Activated CD8-positive, alpha-beta T cell treated with anti-CD3 and anti-CD28 coated beads for 36 hours (primary cell): ENCODE measurements at regions not wholly inside any gene's neighbourhood (a gene's known extent, or its start where the extent isn't known, plus 50 kb on each side); places are given as distances from the start of the nearest gene placed in this dataset.

Source experiments
- ATAC-seq: fragments of 200-7000 bp; cut with Tn5 transposase; one replicate; pipeline ENCODE4 v1.10.0; 2021; ENCODE audit warnings: mild to moderate bottlenecking, moderate library complexity
- CTCF ChIA-PET: fragments of 350-600 bp; sonication (Branson Sonifier 250); formaldehyde crosslinking; loops from one replicate; lab custom pipeline; 2021; ENCODE audit warnings: antibody characterized with exemption; lab: Charles Lee
- POLR2A ChIA-PET: fragments of 350-600 bp; sonication (Branson Sonifier 250); formaldehyde crosslinking; loops from one replicate; lab custom pipeline; 2021; ENCODE audit warnings: antibody characterized with exemption; lab: Charles Lee
- DNase-seq: peaks from one replicate; pipeline ENCODE4 v3.0.0-alpha.2; 2020
- H3K27ac Mint-ChIP-seq: one replicate; pipeline ENCODE4 v1.8.0; 2021; ENCODE audit warnings: mild to moderate bottlenecking, mixed read lengths
- H3K27me3 Mint-ChIP-seq: one replicate; pipeline ENCODE4 v1.8.0; 2021; ENCODE audit warnings: mixed read lengths
- H3K36me3 Mint-ChIP-seq: one replicate; pipeline ENCODE4 v1.8.0; 2021; ENCODE audit warnings: low read depth, mixed read lengths
- H3K4me1 Mint-ChIP-seq: one replicate; pipeline ENCODE4 v1.8.0; 2021; ENCODE audit warnings: low read depth, mixed read lengths
- H3K4me3 Mint-ChIP-seq: one replicate; pipeline ENCODE4 v1.8.0; 2021; ENCODE audit warnings: mild to moderate bottlenecking, moderate library complexity, mixed read lengths
- H3K9me3 Mint-ChIP-seq: one replicate; pipeline ENCODE4 v1.8.0; 2021; ENCODE audit warnings: mixed read lengths
- intact Hi-C: fragments of 100-400 bp; cut with micrococcal nuclease; formaldehyde crosslinking; loops from one replicate; pipeline ENCODE4 v1.10.0; 2022
- TF ChIP-seq, protein P1 (sequence below): fragments of 200-600 bp; IDR thresholded peaks from one replicate; pipeline ENCODE4 v1.8.0; 2022; ENCODE audit warnings: antibody characterized with exemption, mild to moderate bottlenecking

DNA sequence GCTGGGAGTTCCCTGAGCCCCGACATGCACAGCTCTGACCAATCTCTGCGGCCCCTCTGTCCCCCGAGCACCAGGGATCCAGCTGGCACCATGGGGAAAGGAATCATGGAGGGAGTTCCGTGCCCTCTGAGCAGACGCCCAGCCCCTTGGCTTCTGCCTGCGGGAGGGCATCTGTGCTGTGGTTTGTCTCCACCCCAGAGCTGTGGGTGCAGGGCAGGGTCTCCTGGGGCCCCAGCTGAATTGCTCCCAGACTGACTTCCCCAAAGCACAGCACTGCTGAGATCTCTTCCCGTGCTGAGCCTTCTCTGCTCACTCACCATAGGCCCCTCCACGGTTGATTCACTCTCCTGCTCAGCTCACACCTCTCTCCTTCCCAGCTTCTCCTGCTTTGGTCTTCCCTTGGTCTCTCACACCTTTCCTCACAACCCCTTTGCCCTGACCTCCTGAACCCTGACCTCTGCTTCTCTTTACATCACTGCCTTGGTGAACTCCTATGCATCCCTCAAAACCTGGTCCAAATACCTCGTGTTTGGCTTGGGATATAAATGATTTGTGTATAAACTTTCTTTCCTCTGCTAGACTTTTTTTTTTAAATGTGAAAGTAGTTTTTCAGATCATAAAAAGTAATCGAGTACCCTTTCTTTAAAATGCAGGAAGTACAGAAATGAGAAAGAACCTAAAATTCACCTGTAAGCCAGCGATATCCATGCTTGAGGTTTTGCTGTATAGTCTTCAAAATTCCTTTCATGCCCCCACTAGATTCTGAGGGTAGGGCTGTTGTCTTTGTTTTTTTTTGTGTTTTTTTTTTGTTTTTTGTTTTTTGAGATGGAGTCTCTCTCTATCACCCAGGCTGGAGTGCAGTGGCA is 265.3 kb downstream of the SEC14L1 start:
- Mint-ChIP-seq H3K4me3 (peak overlapping the region; percentile 87), H3K27me3 (no peaks in the 10 kb centered on the region), H3K4me1 (peaks cover 94% of the 10 kb centered on the region), H3K9me3 (no peaks in the 10 kb centered on the region), H3K27ac (peak overlapping the region; percentile 92), H3K36me3 (peaks cover 42% of the 10 kb centered on the region)
- TF ChIP-seq, protein P1, sequence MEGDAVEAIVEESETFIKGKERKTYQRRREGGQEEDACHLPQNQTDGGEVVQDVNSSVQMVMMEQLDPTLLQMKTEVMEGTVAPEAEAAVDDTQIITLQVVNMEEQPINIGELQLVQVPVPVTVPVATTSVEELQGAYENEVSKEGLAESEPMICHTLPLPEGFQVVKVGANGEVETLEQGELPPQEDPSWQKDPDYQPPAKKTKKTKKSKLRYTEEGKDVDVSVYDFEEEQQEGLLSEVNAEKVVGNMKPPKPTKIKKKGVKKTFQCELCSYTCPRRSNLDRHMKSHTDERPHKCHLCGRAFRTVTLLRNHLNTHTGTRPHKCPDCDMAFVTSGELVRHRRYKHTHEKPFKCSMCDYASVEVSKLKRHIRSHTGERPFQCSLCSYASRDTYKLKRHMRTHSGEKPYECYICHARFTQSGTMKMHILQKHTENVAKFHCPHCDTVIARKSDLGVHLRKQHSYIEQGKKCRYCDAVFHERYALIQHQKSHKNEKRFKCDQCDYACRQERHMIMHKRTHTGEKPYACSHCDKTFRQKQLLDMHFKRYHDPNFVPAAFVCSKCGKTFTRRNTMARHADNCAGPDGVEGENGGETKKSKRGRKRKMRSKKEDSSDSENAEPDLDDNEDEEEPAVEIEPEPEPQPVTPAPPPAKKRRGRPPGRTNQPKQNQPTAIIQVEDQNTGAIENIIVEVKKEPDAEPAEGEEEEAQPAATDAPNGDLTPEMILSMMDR: no peak
- intact Hi-C loops: no loop called here
- CTCF ChIA-PET: interaction anchor here (1.0 to 13.5 kb wide), 9 partner anchors 14 to 89 kb away, joined by 3 to 124 read pairs (median 4); no protein-coding TSS in a partner anchor
- POLR2A ChIA-PET: interaction anchor here (0.7 to 3.9 kb wide), 15 partner anchors 9 to 81 kb away, joined by 3 to 31 read pairs (median 4); no protein-coding TSS in a partner anchor
- DNase-seq: no peak
- ATAC-seq: no peak

DNA sequence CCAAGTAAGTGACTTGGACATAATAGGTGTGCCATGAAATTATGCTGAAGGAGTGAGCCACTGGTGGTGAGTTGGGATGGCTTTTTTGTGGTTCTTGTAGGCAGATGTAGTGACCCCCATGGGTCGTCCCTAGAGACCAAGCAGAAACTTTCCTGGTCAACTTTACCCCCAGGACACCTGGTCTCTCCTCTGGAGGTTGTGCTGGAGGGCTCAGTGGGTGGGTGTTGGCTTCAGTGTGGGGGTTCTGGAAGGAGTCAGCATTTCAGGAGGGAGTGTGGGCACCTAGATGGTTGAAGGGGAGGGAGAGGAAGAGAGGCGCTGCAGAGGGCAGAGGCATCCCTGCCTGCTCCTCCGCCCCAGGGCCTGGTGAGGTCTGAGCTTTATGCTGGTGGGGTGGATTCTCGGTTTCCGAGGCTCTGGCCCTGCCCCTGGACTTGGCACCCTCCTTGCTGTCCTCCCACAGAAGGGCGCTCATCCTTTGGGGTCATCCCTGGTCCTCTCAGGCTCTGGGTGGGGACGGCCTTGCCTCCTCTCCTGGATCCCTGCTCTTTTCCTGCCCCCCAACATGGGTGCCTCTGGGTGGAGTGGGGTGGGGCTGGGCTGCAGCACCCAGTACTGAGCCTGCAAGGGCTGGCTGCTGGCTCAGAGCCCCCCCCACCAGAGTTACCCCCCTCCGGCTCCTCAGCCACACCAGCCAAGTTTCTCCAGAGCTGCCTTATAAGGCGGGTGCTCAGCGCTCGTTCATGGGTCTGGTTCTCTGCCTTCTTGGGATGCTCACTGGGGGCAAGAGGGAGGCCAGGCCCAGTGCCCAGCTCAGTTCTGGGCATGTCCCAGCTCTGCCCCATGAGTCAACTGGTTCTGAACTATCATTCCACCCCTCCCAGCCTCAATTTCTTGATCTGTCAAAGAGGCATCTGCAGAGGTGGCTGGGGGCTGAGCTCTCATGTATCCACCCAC is 266.8 kb downstream of the SEC14L1 start:
- POLR2A ChIA-PET: interaction anchor here (1.1 to 1.8 kb wide), 5 partner anchors 8 to 52 kb away, joined by 3 to 6 read pairs (median 4); no protein-coding TSS in a partner anchor
- Mint-ChIP-seq H3K9me3 (no peaks in the 10 kb centered on the region), H3K4me3 (peak overlapping the region; percentile 38), H3K27me3 (no peaks in the 10 kb centered on the region), H3K27ac (peak overlapping the region; percentile 56), H3K4me1 (peaks cover 90% of the 10 kb centered on the region), H3K36me3 (peaks cover 44% of the 10 kb centered on the region)
- DNase-seq (no peak), ATAC-seq (no peak)
- intact Hi-C loops: no loop called here
- TF ChIP-seq, protein P1: no peak
- CTCF ChIA-PET: interaction anchor here (1.8 to 13.5 kb wide), 2 partner anchors 24 to 87 kb away, joined by 5 to 124 read pairs; no protein-coding TSS in a partner anchor

DNA sequence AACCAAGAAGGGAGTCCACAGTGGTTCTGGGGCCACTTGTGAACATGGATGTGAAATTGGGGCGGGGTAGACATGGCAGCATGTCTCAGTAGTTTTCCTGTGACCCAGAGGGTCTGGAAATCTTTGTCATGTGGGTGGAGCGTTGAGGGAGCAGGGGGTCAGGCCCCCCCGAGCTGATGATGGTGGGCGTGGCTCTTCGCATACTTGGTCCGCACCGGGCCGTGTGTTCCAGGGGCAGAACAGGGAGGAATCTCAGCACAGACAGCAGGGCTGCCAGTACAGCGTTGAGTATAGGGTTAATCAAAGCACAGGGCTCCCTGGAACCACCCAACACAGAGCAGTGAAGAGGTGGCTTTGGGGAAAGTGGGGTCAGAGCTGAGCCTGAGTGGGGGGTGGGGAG is 267.5 kb downstream of the SEC14L1 start:
- Mint-ChIP-seq H3K36me3 (peaks cover 43% of the 10 kb centered on the region), H3K4me1 (peaks cover 90% of the 10 kb centered on the region), H3K27ac (peak overlapping the region; percentile 56), H3K9me3 (no peaks in the 10 kb centered on the region), H3K4me3 (no peak overlapping the region), H3K27me3 (no peaks in the 10 kb centered on the region)
- ATAC-seq (no peak), DNase-seq (no peak)
- TF ChIP-seq, protein P1: no peak
- ChIA-PET POLR2A (interaction anchor here (1.1 to 2.2 kb wide), 8 partner anchors 8 to 52 kb away, joined by 3 to 11 read pairs (median 4); no protein-coding TSS in a partner anchor), CTCF (interaction anchor here (1.8 to 13.5 kb wide), 2 partner anchors 23 to 86 kb away, joined by 5 to 124 read pairs; no protein-coding TSS in a partner anchor)
- intact Hi-C loops: no loop called here

DNA sequence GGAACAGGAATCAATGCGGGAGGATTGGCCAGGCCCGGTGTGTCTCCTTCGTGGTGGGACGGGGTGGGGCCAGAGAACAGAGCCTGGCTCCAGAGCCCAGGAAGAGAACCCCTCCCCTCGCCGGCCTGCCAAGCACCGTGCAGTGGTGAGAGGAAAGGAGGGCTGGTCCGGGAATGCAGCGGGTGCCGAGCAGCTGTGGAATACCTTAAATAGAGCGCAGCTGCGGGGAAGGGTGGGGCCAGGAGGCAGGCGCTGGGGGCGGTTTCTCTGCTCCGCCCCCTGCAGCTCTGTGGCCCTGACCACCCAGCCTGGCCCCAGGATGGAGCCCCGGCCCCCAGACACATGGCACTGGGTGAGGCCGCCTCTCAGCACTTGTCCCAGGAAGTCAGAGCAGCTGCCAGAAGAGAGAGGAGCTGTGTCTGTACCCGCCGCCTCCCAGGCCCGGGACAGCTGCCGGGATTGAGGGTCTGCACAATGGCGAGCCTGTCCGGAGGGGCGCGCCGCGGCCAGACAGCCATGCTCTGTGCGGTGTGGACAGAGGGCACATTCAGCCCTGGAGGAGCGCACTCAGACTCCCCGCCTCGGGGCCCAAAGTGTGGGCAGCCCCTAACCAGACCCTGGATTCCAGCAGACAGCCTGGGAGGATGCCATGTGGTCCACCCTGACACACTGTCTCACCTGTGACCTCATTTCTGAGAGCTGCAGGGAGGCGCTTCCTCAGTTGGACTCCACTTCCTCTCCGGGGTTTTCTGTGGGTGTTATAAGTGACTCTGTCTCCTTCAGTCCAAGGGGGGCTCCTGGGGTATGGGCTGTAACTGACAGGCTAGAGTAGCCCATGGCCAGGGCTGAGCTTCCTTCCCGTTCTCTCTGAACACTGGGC is 268.8 kb downstream of the SEC14L1 start:
- H3K36me3 Mint-ChIP-seq: peaks cover 39% of the 10 kb centered on the region
- ATAC-seq (peak; percentile 69), DNase-seq (peak; percentile 69)
- H3K27ac Mint-ChIP-seq: peak overlapping the region; percentile 75
- H3K9me3 Mint-ChIP-seq: no peaks in the 10 kb centered on the region
- H3K4me1 Mint-ChIP-seq: peaks cover 81% of the 10 kb centered on the region
- H3K4me3 Mint-ChIP-seq: peak overlapping the region; percentile 54
- POLR2A ChIA-PET: interaction anchor here (0.8 to 2.3 kb wide), 12 partner anchors 10 to 86 kb away, joined by 3 to 11 read pairs (median 4); no protein-coding TSS in a partner anchor
- TF ChIP-seq, protein P1: no peak
- CTCF ChIA-PET: interaction anchor here (1.0 to 13.5 kb wide), 6 partner anchors 10 to 85 kb away, joined by 3 to 124 read pairs (median 8); no protein-coding TSS in a partner anchor
- no peaks in the 10 kb centered on the region for H3K27me3 Mint-ChIP-seq
- intact Hi-C loops: no loop called here
